Adrenal gland (tissue), 5 donors: ENCODE measurements at regions not wholly inside any gene's neighbourhood (a gene's known extent, or its start where the extent isn't known, plus 50 kb on each side); places are given as distances from the start of the nearest gene placed in this dataset.

ENCODE experiments used
- POLR2A ChIP-seq, 2 donors: fragments of 450-650 bp; IDR thresholded peaks; one replicate each; pipeline ENCODE4 v1.6.1; 2017; ENCODE audit warnings: antibody characterized with exemption in 2 of 2, mild to moderate bottlenecking in 2 of 2, moderate library complexity in 1 of 2
- TF ChIP-seq, protein P1 (sequence below), 6 experiments: fragments of 450-650 bp in 4 of 6; fragments of 200-600 bp in 2 of 6; sonication (generic) in 1 of 6; IDR thresholded peaks; 1 replicate in 5 of 6; 2 replicates in 1 of 6; pipeline versions ENCODE4 v1.5.1 to v1.8.0; 2016 to 2021; ENCODE audit warnings: antibody characterized with exemption in 6 of 6, mild to moderate bottlenecking in 2 of 6, moderate library complexity in 1 of 6
- donor health status: DM: no; HTN: no; CAD: no.

DNA sequence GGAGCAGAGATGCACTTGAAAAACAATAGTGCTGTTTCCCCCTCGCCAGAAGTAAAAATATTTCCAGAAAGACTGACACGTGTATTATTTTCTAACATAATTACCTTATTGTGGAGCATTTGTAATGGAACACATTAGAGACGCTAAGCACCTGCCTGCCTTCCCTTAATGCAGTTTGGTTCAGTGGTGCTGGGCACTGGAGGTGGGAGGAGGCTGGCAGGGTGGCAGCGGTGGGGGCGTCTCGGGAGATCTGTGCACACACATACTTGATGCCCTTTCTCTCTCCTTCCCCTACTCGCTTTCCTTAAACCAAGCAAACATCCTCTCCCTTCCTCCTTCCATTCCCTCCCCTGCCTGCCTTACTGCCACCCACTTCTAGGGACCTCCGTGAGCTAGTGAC lies 156.6 kb upstream of the SDK2 start:
- TF ChIP-seq, protein P1, sequence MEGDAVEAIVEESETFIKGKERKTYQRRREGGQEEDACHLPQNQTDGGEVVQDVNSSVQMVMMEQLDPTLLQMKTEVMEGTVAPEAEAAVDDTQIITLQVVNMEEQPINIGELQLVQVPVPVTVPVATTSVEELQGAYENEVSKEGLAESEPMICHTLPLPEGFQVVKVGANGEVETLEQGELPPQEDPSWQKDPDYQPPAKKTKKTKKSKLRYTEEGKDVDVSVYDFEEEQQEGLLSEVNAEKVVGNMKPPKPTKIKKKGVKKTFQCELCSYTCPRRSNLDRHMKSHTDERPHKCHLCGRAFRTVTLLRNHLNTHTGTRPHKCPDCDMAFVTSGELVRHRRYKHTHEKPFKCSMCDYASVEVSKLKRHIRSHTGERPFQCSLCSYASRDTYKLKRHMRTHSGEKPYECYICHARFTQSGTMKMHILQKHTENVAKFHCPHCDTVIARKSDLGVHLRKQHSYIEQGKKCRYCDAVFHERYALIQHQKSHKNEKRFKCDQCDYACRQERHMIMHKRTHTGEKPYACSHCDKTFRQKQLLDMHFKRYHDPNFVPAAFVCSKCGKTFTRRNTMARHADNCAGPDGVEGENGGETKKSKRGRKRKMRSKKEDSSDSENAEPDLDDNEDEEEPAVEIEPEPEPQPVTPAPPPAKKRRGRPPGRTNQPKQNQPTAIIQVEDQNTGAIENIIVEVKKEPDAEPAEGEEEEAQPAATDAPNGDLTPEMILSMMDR (IDR thresholded peaks at IDR 0.05): no peak
- TF ChIP-seq POLR2A (IDR thresholded peaks at IDR 0.05): no peak
